HG03565 (cell line): ENCODE measurements at regions not wholly inside any gene's neighbourhood (a gene's known extent, or its start where the extent isn't known, plus 50 kb on each side); places are given as distances from the start of the nearest gene placed in this dataset.
"Not testable (repeated sequence)": the region's sequence is repeated elsewhere in the genome, so short reads cannot be mapped to it uniquely, and the experiment has no call there.

Experiments used
- ATAC-seq: cut with Tn5 transposase; IDR thresholded peaks from one replicate; pipeline ENCODE4 v1.9.1; 2021; ENCODE audit warnings: mild to moderate bottlenecking, moderate library complexity; ENCODE audit not compliant: unreplicated experiment

GRCh38 chr12:29029484-29029883 lies 119.6 kb upstream of the FAR2 start:
- not testable (repeated sequence) for ATAC-seq

- ATAC-seq = no peak
Measured at GRCh38 chr12:29030006-29030405, 119.1 kb upstream of the FAR2 start.

DNA sequence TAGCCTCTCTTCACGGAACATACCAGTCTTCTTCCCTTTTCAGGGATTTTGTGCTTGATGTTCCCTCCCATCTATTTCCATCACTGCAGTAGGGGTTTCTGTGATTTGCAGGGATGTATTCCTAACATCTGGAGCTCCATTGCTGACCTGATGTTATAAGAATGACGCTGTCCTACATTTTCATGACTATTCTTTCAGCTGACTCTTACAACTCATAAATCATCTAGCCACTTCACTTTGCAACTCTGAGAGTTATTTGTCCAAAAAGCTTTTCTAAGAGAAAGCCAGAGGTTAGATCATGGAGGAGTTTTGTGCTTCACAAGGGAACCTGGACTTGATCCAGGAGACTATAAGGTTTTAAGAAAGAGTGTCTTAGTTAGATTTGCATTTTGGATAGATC lies 116.6 kb upstream of the FAR2 start:
- ATAC-seq = no peak

DNA sequence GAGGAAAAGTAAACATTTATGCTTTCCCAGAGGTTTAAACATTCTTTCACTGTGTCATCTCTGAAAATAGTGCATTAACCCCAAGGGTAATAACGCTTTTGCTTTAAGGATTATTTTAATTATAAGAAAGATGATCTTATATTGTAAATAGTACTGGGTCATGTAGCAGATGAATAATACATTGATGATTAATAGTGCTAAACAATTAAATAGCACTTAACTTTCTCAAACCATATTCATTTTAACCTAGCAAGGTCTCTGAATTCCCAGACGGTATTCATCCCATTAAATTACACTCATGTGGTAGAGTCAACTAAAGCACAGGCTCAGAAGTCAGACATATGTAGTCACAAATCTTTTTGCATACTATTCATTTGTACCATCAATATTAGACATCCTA lies 115.6 kb upstream of the FAR2 start:
- ATAC-seq = no peak

DNA sequence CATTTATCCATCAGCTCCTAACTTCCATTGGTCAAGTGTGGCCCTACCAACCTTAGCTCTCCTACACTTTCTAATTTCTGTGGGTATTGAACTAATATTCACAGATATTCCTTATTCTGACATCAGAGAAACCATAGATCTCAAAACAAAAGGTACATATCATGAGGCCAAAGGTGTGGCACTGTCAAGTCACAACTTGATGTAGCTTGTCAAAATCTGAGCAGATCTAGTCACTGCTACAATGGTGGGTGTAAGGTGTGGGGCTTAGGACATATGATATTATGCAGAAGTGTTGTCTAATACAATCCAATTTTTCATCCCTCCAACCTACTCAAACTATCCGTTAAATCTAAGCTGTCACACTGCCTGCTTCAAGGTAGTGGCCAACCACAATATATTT lies 114.0 kb upstream of the FAR2 start:
- no peak for ATAC-seq

DNA sequence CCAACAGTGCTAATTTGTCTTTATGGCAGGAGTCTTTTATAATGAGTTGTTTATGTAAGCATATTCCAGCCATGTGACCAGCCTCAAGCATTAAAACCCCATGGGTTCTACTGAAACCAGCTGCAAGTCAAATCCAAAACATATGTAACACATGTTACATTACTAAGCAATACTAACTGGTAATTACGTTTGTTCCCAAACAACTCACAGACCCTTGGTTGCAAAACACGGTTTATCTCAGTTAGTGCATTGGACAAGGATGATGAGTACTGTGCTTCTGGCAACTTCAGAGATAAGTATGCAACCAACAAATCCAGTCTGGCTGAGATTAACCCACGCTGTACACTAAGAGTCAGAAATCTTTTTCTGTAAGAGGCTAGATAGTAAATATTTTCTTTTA lies 110.1 kb upstream of the FAR2 start:
- no peak for ATAC-seq

GRCh38 chr12:29041621-29042020 lies 107.5 kb upstream of the FAR2 start:
- ATAC-seq = no peak

GRCh38 chr12:29043069-29043468 lies 106.0 kb upstream of the FAR2 start:
- ATAC-seq = no peak

- no peak for ATAC-seq
Measured at GRCh38 chr12:29044799-29045198, 104.3 kb upstream of the FAR2 start.

- ATAC-seq = no peak
Measured at GRCh38 chr12:29048787-29049186, 100.3 kb upstream of the FAR2 start.

GRCh38 chr12:29050503-29050902 lies 98.6 kb upstream of the FAR2 start:
- ATAC-seq = peak; percentile 84

DNA sequence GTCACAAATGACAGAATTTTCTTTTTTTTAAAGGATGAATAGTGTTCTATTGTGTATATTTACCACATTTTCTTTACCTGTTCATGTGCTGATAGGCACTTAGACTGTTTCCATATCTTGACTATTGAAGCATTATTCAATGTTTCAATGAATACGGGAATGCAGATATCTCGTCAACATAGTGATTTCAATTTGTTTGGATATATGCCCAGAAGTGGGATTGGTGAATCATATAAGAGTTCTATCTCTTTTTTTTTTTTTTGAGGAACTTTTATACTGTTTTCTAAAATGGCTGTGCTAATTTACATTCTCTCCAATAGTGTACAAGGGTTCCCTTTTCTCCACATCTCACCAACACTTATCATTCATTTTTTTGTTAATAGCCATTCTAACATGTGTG lies 97.9 kb upstream of the FAR2 start:
- ATAC-seq = no peak

DNA sequence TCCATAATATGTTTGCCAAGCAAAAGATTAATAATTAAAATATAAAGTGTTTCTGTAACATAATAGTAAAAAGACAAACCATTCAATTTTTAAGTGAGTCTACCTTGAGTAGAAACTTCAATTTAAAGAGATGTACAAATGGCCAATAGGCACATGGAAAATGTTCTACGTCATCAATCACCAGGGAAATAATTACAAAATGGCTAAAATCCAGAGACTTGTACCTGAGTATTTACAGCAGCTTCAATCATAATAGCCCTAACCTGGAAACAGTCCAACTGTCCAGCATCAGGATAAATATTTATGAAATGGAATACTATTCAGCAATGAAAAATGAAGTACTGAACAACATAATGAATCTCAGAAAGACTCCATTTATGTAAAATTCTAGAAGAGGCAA lies 95.5 kb upstream of the FAR2 start:
- peak; percentile 40 for ATAC-seq

DNA sequence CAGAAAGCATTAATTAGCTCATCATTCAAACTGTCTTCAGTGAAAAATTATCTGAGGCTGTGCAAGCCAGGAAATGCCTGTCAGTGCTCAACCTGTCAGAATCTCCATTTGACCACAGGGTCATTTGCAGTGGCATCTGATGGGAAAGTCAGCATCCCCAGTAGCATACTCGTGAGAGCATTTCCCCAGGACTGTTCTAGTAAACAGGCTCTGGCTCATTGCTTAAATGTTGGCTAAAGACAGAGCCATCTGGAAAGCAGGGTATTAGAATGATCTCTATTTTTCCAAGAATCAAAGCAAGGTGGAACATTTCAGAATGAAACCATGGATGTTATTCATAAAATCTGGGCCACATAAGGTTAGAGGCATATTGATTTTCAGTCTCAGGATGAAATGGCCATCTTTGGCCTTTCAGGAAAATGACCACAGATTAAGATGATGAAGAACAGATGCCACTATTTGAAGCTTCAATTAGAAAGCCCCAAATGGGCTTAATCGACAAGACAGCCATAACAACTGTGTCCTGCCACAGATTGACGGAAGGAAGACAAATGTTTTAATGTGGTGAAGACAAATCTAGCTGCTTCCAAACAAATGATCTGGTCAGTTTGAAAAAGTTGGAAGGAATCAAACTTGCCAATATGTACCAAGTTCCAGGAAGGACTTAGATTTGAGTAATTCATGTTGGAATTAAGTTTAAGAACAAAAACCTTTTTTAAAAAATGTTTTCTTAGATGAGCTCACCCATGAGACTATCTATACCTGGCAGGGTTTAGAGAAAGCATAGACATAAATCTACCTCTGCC lies 94.0 kb upstream of the FAR2 start:
- no peak for ATAC-seq

GRCh38 chr12:29066011-29066588 lies 83.0 kb upstream of the FAR2 start:
- peak; percentile 82 for ATAC-seq

DNA sequence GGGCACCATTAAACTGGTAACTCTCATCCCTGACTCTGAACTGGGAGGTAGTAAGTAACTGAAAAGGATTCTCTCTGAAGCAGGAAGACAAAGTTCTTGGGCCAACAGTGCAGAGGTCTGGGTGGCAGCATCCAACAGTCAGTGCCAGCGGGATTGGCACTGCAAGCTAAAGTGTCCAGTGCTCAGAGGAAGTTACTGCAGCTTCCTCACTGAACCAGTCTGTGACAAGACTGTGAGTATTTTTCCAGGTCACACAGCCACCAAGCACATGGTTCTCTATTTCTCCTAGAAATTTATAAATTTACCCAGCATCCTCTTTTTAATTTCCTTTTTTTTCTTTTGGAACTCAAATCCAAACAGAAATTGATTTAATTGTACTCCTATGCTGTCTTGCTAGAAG lies 81.6 kb upstream of the FAR2 start:
- ATAC-seq = no peak

DNA sequence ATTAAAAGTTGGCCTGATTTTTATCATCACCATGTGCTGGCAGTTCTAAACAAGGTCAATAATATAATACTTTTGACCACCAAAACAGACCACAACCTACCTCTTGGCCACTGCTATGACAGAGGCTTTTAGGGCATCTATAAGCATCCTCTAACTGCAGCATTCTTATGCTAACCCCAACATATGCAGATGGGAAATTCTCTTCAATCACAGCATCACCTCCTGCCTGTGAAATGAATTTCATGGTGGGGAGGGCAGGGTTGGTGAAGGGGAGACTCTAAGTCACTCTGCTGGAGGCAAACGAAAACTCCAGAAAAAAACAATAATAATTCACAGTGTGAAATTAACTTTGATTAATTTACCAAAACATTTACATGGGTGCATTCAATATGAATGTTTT lies 78.8 kb upstream of the FAR2 start:
- no peak for ATAC-seq

DNA sequence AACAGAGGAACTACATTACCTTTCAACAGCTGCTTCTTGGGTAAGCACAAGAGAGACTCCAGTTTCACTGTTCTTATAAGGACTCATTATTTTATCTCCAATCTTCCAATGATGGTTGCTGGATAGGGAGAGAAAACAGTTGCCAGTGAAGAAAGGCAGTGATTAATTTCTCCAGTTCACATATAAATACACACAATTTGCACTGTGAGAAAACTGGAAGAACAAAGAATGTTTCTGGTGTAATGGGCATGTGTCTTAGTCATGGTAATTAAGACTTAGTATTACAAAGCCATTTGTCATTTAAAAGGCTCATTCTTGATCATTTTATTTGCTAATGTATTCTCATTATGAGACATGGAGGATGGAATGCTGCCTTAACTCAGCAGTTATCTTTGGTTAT lies 78.0 kb upstream of the FAR2 start:
- no peak for ATAC-seq

DNA sequence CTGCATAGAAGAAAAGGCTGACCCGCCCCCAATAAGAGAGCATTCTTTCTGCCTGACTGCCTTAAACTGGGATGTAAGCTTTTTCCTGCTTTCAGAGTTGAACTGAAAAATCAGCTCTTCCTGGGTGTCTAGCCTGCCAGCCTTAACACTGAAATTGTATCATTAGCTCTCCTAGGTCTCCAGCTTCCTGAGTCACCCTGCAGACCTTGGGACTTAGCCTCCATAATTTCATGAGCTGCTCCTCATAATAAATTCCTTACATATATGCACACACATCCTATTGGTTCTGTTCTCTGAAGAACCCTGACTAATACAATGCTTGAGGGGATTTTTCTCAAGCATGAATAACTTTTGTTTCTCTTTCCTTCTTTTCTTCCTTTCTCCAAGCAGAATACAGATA lies 76.4 kb upstream of the FAR2 start:
- no peak for ATAC-seq

DNA sequence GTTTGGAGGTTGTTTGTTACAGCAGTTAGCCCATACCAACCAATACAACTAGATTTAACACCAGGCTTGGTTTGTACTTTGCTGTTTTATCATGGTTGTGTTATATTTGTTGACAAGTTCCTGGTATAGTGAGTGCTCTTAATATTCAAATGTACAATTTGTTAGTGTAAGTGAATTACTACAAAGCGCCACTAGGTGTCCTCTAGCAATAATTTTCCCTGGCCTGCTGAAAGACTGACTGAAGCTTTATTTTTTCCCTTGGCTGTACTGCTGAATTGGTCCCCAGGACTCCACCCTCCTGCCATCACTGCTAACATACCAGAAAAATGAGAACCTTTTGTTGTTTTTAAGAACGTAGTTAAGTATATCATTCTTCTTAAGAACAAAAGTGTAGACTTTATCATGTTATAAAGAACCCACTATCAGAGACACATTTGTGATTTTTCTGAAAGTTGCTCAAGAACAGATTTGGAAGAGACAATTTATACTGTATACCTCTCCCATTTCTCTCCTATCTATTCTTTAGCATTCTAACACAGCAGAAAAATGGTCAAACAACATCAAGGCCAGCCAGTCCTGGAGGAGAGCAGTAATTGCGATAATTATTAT lies 75.3 kb upstream of the FAR2 start:
- ATAC-seq = peak; percentile 83

DNA sequence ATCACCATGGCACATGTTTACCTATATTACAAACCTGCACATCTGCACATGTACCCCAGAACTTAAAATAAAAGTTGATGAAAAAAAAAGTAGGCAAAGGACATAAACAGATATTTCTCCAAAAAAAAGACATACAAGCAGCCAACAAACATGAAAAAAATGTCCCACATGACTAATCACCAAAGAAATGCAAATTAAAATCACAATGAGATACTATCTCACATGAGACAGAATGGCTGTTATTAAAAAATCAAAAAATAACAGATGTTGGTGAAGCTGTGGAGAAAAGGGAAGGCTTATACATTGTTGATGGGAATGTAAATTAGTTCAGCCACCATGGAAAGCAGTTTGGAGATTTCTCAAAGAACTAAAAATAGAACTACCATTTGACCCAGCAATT lies 68.0 kb upstream of the FAR2 start:
- no peak for ATAC-seq

DNA sequence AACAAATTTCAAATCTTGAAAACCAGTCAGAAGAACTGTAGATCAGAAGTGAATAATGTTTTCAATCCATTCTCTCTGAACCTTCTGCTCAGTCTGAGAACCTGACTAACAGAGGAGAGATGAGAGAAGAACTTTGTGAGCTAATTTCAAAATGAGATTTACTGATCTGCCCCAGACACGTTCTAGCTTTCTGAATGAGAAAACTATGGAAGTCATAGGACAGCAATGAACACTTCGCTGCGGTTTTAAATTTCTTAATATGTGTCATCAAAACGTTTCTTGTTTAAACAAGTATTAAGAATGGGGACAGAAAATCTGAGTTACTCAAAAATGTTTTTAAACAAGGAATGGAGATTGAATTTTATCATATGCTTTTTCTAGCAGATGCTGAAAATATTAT lies 66.6 kb upstream of the FAR2 start:
- peak; percentile 71 for ATAC-seq
